H1 (cell line): ENCODE measurements at regions not wholly inside any gene's neighbourhood (a gene's known extent, or its start where the extent isn't known, plus 50 kb on each side); places are given as distances from the start of the nearest gene placed in this dataset.

Source experiments
- CTCF ChIA-PET: fragments of 300-600 bp; sonication (Branson Sonifier 250); formaldehyde crosslinking; loops from one replicate; lab custom pipeline; 2021; ENCODE audit not compliant: partially characterized antibody; lab: Charles Lee
- POLR2A ChIA-PET: fragments of 300-600 bp; sonication (Branson Sonifier 250); formaldehyde crosslinking; loops from one replicate; lab custom pipeline; 2021; ENCODE audit warnings: inconsistent platforms; ENCODE audit not compliant: partially characterized antibody; lab: Charles Lee
- DNase-seq, 2 experiments: peaks; one replicate each; pipeline versions ENCODE4 v3.0.0 to v3.0.0-alpha.2; 2010 to 2022; ENCODE audit warnings: low spot score in 2 of 2, low read depth in 1 of 2, mixed read lengths in 1 of 2
- FAIRE-seq: peaks from 2 replicates; lab custom pipeline; 2011; peaks lifted over from hg19 to GRCh38; lab: Jason Lieb, UNC
- H2AFZ ChIP-seq: 2 replicates; pipeline ENCODE4 v1.8.1; 2012; ENCODE audit warnings: low read length, inconsistent platforms
- H2AK5ac ChIP-seq: 2 replicates; pipeline ENCODE4 v1.6.1; 2013; ENCODE audit warnings: low read depth, low read length
- H2BK120ac ChIP-seq: replicated peaks from 2 replicates; pipeline ENCODE3; 2013; ENCODE audit warnings: low read depth, low read length, inconsistent platforms
- H2BK12ac ChIP-seq: 2 replicates; pipeline ENCODE4 v1.6.1; 2013; ENCODE audit warnings: low read depth, low read length
- H2BK15ac ChIP-seq: 2 replicates; pipeline ENCODE4 v1.6.1; 2013; ENCODE audit warnings: low read length
- H2BK20ac ChIP-seq: 2 replicates; pipeline ENCODE4 v1.6.1; 2013; ENCODE audit warnings: low read length
- H2BK5ac ChIP-seq: 2 replicates; pipeline ENCODE4 v1.6.1; 2013; ENCODE audit warnings: low read depth, low read length
- H3K14ac ChIP-seq: 2 replicates; pipeline ENCODE4 v1.6.1; 2013; ENCODE audit warnings: inconsistent platforms; ENCODE audit not compliant: insufficient read length
- H3K18ac ChIP-seq: 2 replicates; pipeline ENCODE4 v1.6.1; 2013; ENCODE audit warnings: low read length; ENCODE audit errors: extremely low read depth
- H3K23ac ChIP-seq: 2 replicates; pipeline ENCODE4 v1.6.1; 2013; ENCODE audit warnings: inconsistent platforms; ENCODE audit not compliant: insufficient read length
- H3K23me2 ChIP-seq: 2 replicates; pipeline ENCODE4 v1.6.1; 2013; ENCODE audit warnings: low read depth, low read length
- H3K27ac ChIP-seq: 2 replicates; pipeline ENCODE4 v1.6.1; 2011; ENCODE audit warnings: low read depth, low read length, inconsistent platforms
- H3K27me3 ChIP-seq, 4 experiments: replicated peaks in 1 of 4; 1 replicate in 1 of 4; 2 replicates in 3 of 4; pipeline versions ENCODE4 v1.6.1 to v1.8.1; 2011 to 2013; ENCODE audit warnings: low read length in 3 of 4, mild to moderate bottlenecking in 3 of 4, inconsistent platforms in 2 of 4, mixed read lengths in 2 of 4, moderate library complexity in 1 of 4; ENCODE audit not compliant: control insufficient read depth in 3 of 4, insufficient read depth in 3 of 4; ENCODE audit errors: extremely low read depth in 1 of 4
- H3K36me3 ChIP-seq, 4 experiments: 2 replicates each; pipeline versions ENCODE4 v1.6.1 to v1.8.1; 2011 to 2013; ENCODE audit warnings: mild to moderate bottlenecking in 4 of 4, low read length in 3 of 4, moderate library complexity in 2 of 4, control low read depth in 1 of 4, inconsistent platforms in 1 of 4; ENCODE audit not compliant: insufficient read depth in 4 of 4, control insufficient read depth in 2 of 4
- H3K4ac ChIP-seq: replicated peaks from 2 replicates; pipeline ENCODE3; 2013; ENCODE audit warnings: low read length, low read depth, mixed read lengths, inconsistent platforms; ENCODE audit not compliant: insufficient read length
- H3K4me1 ChIP-seq, 4 experiments: replicated peaks in 1 of 4; 1 replicate in 1 of 4; 2 replicates in 3 of 4; pipeline versions ENCODE4 v1.6.1 to v1.8.1; 2011 to 2013; ENCODE audit warnings: low read length in 3 of 4, inconsistent platforms in 2 of 4, mixed read lengths in 1 of 4; ENCODE audit not compliant: insufficient read depth in 4 of 4, control insufficient read depth in 3 of 4
- H3K4me2 ChIP-seq, 2 experiments: 2 replicates each; pipeline versions ENCODE4 v1.6.1 to v1.8.1; 2011 to 2013; ENCODE audit warnings: low read depth in 2 of 2, low read length in 2 of 2, control low read depth in 1 of 2, inconsistent platforms in 1 of 2, mild to moderate bottlenecking in 1 of 2; ENCODE audit not compliant: insufficient read depth in 1 of 2
- H3K4me3 ChIP-seq, 4 experiments: fragments of 200-600, 300-600 bp in 1 of 4; sonication (generic), shearing (Covaris generic), sonication (Bioruptor Twin) in 1 of 4; 2 replicates each; pipeline versions ENCODE4 v1.5.1 to v1.8.1; 2011 to 2016; ENCODE audit warnings: low read length in 4 of 4, low read depth in 3 of 4, control low read depth in 2 of 4, inconsistent platforms in 2 of 4, mild to moderate bottlenecking in 2 of 4, mixed read lengths in 1 of 4, moderate library complexity in 1 of 4; ENCODE audit not compliant: insufficient read depth in 2 of 4; ENCODE audit errors: extremely low read depth in 1 of 4
- H3K56ac ChIP-seq: replicated peaks from 2 replicates; pipeline ENCODE3; 2013; ENCODE audit warnings: low read depth, mild to moderate bottlenecking, mixed read lengths, low read length, inconsistent platforms; ENCODE audit not compliant: insufficient read length
- H3K79me1 ChIP-seq: 2 replicates; pipeline ENCODE4 v1.6.1; 2013; ENCODE audit warnings: low read depth, low read length, control low read depth
- H3K79me2 ChIP-seq, 2 experiments: 2 replicates each; pipeline versions ENCODE4 v1.6.1 to v1.8.1; 2012 to 2013; ENCODE audit warnings: low read length in 2 of 2, mild to moderate bottlenecking in 2 of 2, inconsistent platforms in 1 of 2; ENCODE audit not compliant: insufficient read depth in 2 of 2, control insufficient read depth in 1 of 2
- H3K9ac ChIP-seq, 4 experiments: replicated peaks in 1 of 4; 1 replicate in 1 of 4; 2 replicates in 3 of 4; pipeline versions ENCODE4 v1.6.1 to v1.8.1; 2011 to 2013; ENCODE audit warnings: low read depth in 3 of 4, low read length in 3 of 4, control low read depth in 2 of 4, mild to moderate bottlenecking in 2 of 4, moderate library complexity in 2 of 4, inconsistent platforms in 1 of 4; ENCODE audit errors: extremely low read depth in 1 of 4
- H3K9me3 ChIP-seq, 2 experiments: 2 replicates each; pipeline versions ENCODE4 v1.6.1 to v1.8.1; 2012 to 2013; ENCODE audit warnings: mild to moderate bottlenecking in 2 of 2, moderate library complexity in 2 of 2, control low read depth in 1 of 2, inconsistent platforms in 1 of 2, low read depth in 1 of 2, low read length in 1 of 2, mixed read lengths in 1 of 2; ENCODE audit not compliant: insufficient read depth in 2 of 2
- H4K20me1 ChIP-seq, 2 experiments: replicated peaks in 1 of 2; 2 replicates each; pipeline versions ENCODE3 to v1.8.1; 2011 to 2013; ENCODE audit warnings: inconsistent platforms in 2 of 2, low read length in 2 of 2, mild to moderate bottlenecking in 1 of 2; ENCODE audit not compliant: insufficient read depth in 2 of 2, control insufficient read depth in 1 of 2
- H4K5ac ChIP-seq: 2 replicates; pipeline ENCODE4 v1.6.1; 2013; ENCODE audit warnings: low read length, low read depth, mixed read lengths, inconsistent platforms; ENCODE audit not compliant: insufficient read length
- H4K8ac ChIP-seq: 2 replicates; pipeline ENCODE4 v1.8.0; 2013; ENCODE audit warnings: mild to moderate bottlenecking, moderate library complexity, low read length, inconsistent platforms; ENCODE audit not compliant: insufficient read depth; ENCODE audit errors: extremely low read depth
- H4K91ac ChIP-seq: replicated peaks from 2 replicates; pipeline ENCODE3; 2013; ENCODE audit warnings: low read length, mixed read lengths, inconsistent platforms; ENCODE audit not compliant: insufficient read length
- BRCA1 ChIP-seq: IDR thresholded peaks from 2 replicates; pipeline ENCODE4 v1.6.1; 2012; ENCODE audit warnings: low read depth, low read length, improper control_type of control experiment
- CBX5 ChIP-seq: fragments of 300-800, 300-1000 bp; sonication (generic); IDR thresholded peaks from 2 replicates; pipeline ENCODE4 v1.7.1; 2016; ENCODE audit warnings: antibody characterized with exemption, low read length, low read depth
- CHD2 ChIP-seq: IDR thresholded peaks from 2 replicates; pipeline ENCODE4 v1.6.1; 2012; ENCODE audit warnings: low read length, improper control_type of control experiment
- FOSL1 ChIP-seq: IDR thresholded peaks from 2 replicates; pipeline ENCODE4 v1.6.1; 2011; ENCODE audit warnings: mild to moderate bottlenecking, low read depth, low read length, moderate library complexity; ENCODE audit not compliant: insufficient read depth
- HDAC6 ChIP-seq: IDR thresholded peaks from one replicate; pipeline ENCODE4 v1.7.1; 2012; ENCODE audit warnings: low read depth, mild to moderate bottlenecking, inconsistent platforms, low read length, moderate library complexity
- KDM1A ChIP-seq: fragments of 200-600, 300-600 bp; sonication (generic); IDR thresholded peaks from 2 replicates; pipeline ENCODE4 v1.7.1; 2016; ENCODE audit warnings: mild to moderate bottlenecking, low read length, borderline replicate concordance
- KDM5A ChIP-seq: fragments of 200-600 bp; IDR thresholded peaks from 2 replicates; pipeline ENCODE4 v1.7.1; 2012; ENCODE audit warnings: mild to moderate bottlenecking, low read length, inconsistent platforms, mixed read lengths
- NANOG ChIP-seq: IDR thresholded peaks from 2 replicates; pipeline ENCODE4 v1.6.1; 2011; ENCODE audit warnings: low read length, low read depth, mild to moderate bottlenecking, inconsistent platforms; ENCODE audit not compliant: insufficient read depth, poor library complexity, severe bottlenecking
- POLR2A ChIP-seq, 2 experiments: IDR thresholded peaks; 1 replicate in 1 of 2; 2 replicates in 1 of 2; pipeline ENCODE4 v1.6.1; 2011; ENCODE audit warnings: low read depth in 2 of 2, low read length in 2 of 2, mild to moderate bottlenecking in 2 of 2; ENCODE audit errors: control extremely low read depth in 1 of 2
- POLR2AphosphoS5 ChIP-seq: IDR thresholded peaks from 2 replicates; pipeline ENCODE4 v1.6.1; 2011; ENCODE audit warnings: low read depth, low read length
- RBBP5 ChIP-seq: IDR thresholded peaks from 2 replicates; pipeline ENCODE4 v1.7.1; 2012; ENCODE audit warnings: low read depth, mild to moderate bottlenecking, inconsistent platforms, low read length, moderate library complexity, borderline replicate concordance
- SIX5 ChIP-seq: IDR thresholded peaks from 2 replicates; pipeline ENCODE4 v1.6.1; 2011; ENCODE audit warnings: mild to moderate bottlenecking, low read depth, low read length
- SRF ChIP-seq: IDR thresholded peaks from 2 replicates; pipeline ENCODE4 v1.6.1; 2011; ENCODE audit warnings: mild to moderate bottlenecking, low read depth, low read length, moderate library complexity
- TBP ChIP-seq: IDR thresholded peaks from 2 replicates; pipeline ENCODE4 v1.6.1; 2011; ENCODE audit warnings: low read depth, low read length, improper control_type of control experiment
- TEAD4 ChIP-seq: IDR thresholded peaks from 2 replicates; pipeline ENCODE4 v1.6.1; 2012; ENCODE audit warnings: low read depth, low read length, inconsistent platforms, mixed read lengths
- WGBS, 2 experiments: shearing (Covaris generic) in 1 of 2; methylation state at CpG; one replicate each; pipeline versions ENCODE4 v1.1.6 to v1.1.7; 2013 to 2015; ENCODE audit warnings: low lambda C conversion rate in 2 of 2, mixed read lengths in 2 of 2, inconsistent platforms in 1 of 2, low coverage in 1 of 2, missing lambda C conversion rate in 1 of 2; ENCODE audit not compliant: insufficient replicate concordance in 2 of 2, insufficient coverage in 1 of 2, insufficient read length in 1 of 2; ENCODE audit errors: extremely low coverage in 1 of 2, missing lambda C conversion rate in 1 of 2; 5-methylcytosine and 5-hydroxymethylcytosine counted together

DNA sequence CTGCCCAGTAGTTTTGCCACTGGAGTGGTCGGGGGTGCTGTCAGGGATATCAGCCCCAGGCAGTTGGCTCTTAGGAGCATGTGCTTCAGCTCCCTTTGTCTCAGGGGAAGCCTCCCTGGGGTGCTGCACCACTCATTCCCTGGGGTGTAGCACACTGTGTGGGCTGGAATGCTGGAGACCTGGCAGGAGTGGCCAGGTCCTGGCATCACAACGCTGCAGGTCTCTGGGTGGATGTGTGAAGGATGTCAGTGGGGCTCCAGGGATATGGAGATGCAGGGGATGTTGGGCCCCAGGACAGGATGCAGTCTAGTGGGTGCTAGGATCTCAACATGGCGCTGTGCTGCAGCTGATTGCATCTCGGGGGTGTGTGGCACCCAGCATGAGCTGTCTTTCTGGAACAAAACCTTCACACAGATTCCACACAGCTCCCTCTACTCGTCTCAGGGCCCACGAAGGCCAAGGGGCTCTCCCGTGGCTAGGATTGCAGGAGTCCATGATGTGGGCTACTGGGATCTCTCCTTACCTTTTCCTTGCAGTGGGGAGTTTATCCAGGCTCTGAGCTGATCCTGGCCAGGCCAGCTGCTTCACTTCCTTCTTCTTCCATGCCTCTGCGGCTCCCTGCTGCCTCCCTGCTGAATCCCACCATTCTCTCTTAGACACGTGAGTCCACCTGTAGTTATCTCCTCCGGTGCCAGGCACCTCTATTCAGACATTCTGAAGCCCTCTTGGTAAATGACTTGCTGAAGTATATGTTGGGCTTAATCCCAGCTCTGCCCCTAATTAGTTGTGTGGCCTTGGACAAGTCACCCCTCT is 295.1 kb downstream of the RPS24 start:
- H3K4me1 ChIP-seq = peaks cover 0 to 3% (median 0%) of the 10 kb centered on the region in 4 experiments; a peak in 2 of 7 replicates
- H3K4me3 ChIP-seq = no peak overlapping the region
- H2BK120ac ChIP-seq = no peak overlapping the region
- no peaks in the 10 kb centered on the region for H4K20me1 ChIP-seq
- no peak overlapping the region for H3K56ac ChIP-seq
- H2BK5ac ChIP-seq = no peak overlapping the region
- H4K8ac ChIP-seq = no peak overlapping the region
- 93% methylated on average over 10 of the region's 10 CpGs; no CpG with 5 or more reads in 1 of the 2 experiments for WGBS, 2 experiments
- no peaks in the 10 kb centered on the region for H3K79me1 ChIP-seq
- DNase-seq = peak in 1 of 2 experiments; percentile 27
- ChIA-PET POLR2A (no interaction called here), CTCF (interaction anchor here (0.6 to 2.1 kb wide), 5 partner anchors 8 to 69 kb away, joined by 3 to 7 read pairs (median 4); no protein-coding TSS in a partner anchor)
- no peak overlapping the region for H3K9ac ChIP-seq
- FAIRE-seq = no peak
- H3K36me3 ChIP-seq = no peaks in the 10 kb centered on the region
- H3K23me2 ChIP-seq = no peaks in the 10 kb centered on the region
- no peak overlapping the region for H2AK5ac ChIP-seq
- no peak overlapping the region for H3K14ac ChIP-seq
- no peak overlapping the region for H2BK12ac ChIP-seq
- H3K4me2 ChIP-seq = no peak overlapping the region
- no peak overlapping the region for H2AFZ ChIP-seq
- H3K18ac ChIP-seq = no peak overlapping the region
- H3K9me3 ChIP-seq = peaks cover 0 to 3% of the 10 kb centered on the region in 2 experiments; a peak in 1 of 4 replicates
- no peak overlapping the region for H2BK20ac ChIP-seq
- no peak overlapping the region for H4K5ac ChIP-seq
- H2BK15ac ChIP-seq = no peak overlapping the region
- H3K23ac ChIP-seq = no peak overlapping the region
- no peak overlapping the region for H3K27ac ChIP-seq
- no peak overlapping the region for H3K4ac ChIP-seq
- H3K27me3 ChIP-seq = no peaks in the 10 kb centered on the region
- H3K79me2 ChIP-seq = no peaks in the 10 kb centered on the region
- peak overlapping the region; percentile 15 for H4K91ac ChIP-seq
- TF ChIP-seq POLR2AphosphoS5 (no peak), SIX5 (no peak), TEAD4 (no peak), POLR2A (IDR thresholded peaks at IDR 0.05; ENCODE audit: control extremely low read depth in 1 of 2, low read depth in 2 of 2, low read length in 2 of 2) (no peak), KDM1A (no peak), CBX5 (no peak), HDAC6 (no peak), FOSL1 (no peak), TBP (no peak), NANOG (no peak), KDM5A (no peak), BRCA1 (no peak), RBBP5 (no peak), CHD2 (no peak), SRF (no peak)
